Left colon (tissue), 2 donors: ENCODE measurements at regions not wholly inside any gene's neighbourhood (a gene's known extent, or its start where the extent isn't known, plus 50 kb on each side); places are given as distances from the start of the nearest gene placed in this dataset.

Experiments used
- ATAC-seq: fragments of 200-7000 bp; cut with Tn5 transposase; one replicate; pipeline ENCODE4 v1.9.1; 2020; ENCODE audit warnings: mild to moderate bottlenecking, moderate library complexity
- DNase-seq, 2 donors: peaks; one replicate each; pipeline ENCODE4 v3.0.0-alpha.2; 2020
- intact Hi-C, 2 donors: fragments of 100-400 bp; cut with DNase I in 1 of 2; cut with micrococcal nuclease in 1 of 2; formaldehyde crosslinking; loops; one replicate each; pipeline versions ENCODE4 v1.11.2 to v1.14.0; 2022; cut with DNase I, micrococcal nuclease
- donor health status: DM: no; HTN: no; CAD: no.
- donor health status: DM: yes; HTN: yes; CAD: no.

GRCh38 chr16:26724189-26724588 lies 342.5 kb upstream of the C16orf82 start:
- ATAC-seq (no peak), DNase-seq (no peak)
- intact Hi-C loops, result no loop called here

GRCh38 chr16:26727848-26728247 lies 338.9 kb upstream of the C16orf82 start:
- ATAC-seq (no peak), DNase-seq (no peak)
- intact Hi-C loops, result no loop called here

- DNase-seq, result no peak
- ATAC-seq, result no peak
- intact Hi-C loops, result no loop called here
These were observed 336.7 kb upstream of the C16orf82 start for GRCh38 chr16:26729951-26730541.

- ATAC-seq, result no peak
- intact Hi-C loops, result no loop called here
- DNase-seq, result no peak
These were observed 335.0 kb upstream of the C16orf82 start for GRCh38 chr16:26731729-26732128.

GRCh38 chr16:26733710-26734109 lies 333.0 kb upstream of the C16orf82 start:
- intact Hi-C loops, result no loop called here
- ATAC-seq, result no peak
- DNase-seq, result no peak

GRCh38 chr16:26735521-26735920 lies 331.2 kb upstream of the C16orf82 start:
- intact Hi-C loops, result no loop called here
- DNase-seq (no peak), ATAC-seq (no peak)

GRCh38 chr16:26736084-26736483 lies 330.6 kb upstream of the C16orf82 start:
- DNase-seq (no peak), ATAC-seq (no peak)
- intact Hi-C loops, result no loop called here

GRCh38 chr16:26740771-26741170 lies 326.0 kb upstream of the C16orf82 start:
- no peak for ATAC-seq
- intact Hi-C loops, result no loop called here
- DNase-seq, result no peak

GRCh38 chr16:26742040-26742439 lies 324.7 kb upstream of the C16orf82 start:
- intact Hi-C loops, result no loop called here

GRCh38 chr16:26744430-26744829 lies 322.3 kb upstream of the C16orf82 start:
- intact Hi-C loops, result no loop called here
- ATAC-seq (no peak), DNase-seq (no peak)

More at GRCh38 chr16:26742040-26742439, 324.7 kb upstream of the C16orf82 start:
- ATAC-seq (no peak), DNase-seq (no peak)

GRCh38 chr16:26747760-26748159 lies 319.0 kb upstream of the C16orf82 start:
- DNase-seq, result no peak
- ATAC-seq, result no peak
- intact Hi-C loops, result no loop called here

GRCh38 chr16:26749072-26749471 lies 317.7 kb upstream of the C16orf82 start:
- no peak for DNase-seq
- intact Hi-C loops, result no loop called here
- ATAC-seq, result no peak

- no peak for DNase-seq
- no peak for ATAC-seq
- intact Hi-C loops, result no loop called here
These were observed 314.6 kb upstream of the C16orf82 start for GRCh38 chr16:26752166-26752565.

- DNase-seq (no peak), ATAC-seq (no peak)
- intact Hi-C loops, result no loop called here
These were observed 310.1 kb upstream of the C16orf82 start for GRCh38 chr16:26756633-26757032.

- no peak for DNase-seq
- intact Hi-C loops, result no loop called here
- ATAC-seq, result no peak
These were observed 304.1 kb upstream of the C16orf82 start for GRCh38 chr16:26762594-26762993.

- DNase-seq, result no peak
- intact Hi-C loops, result no loop called here
- ATAC-seq, result no peak
These were observed 301.6 kb upstream of the C16orf82 start for GRCh38 chr16:26765087-26765486.

GRCh38 chr16:26768385-26769010 lies 298.2 kb upstream of the C16orf82 start:
- DNase-seq, result no peak
- intact Hi-C loops, result no loop called here
- no peak for ATAC-seq

GRCh38 chr16:26770547-26770946 lies 296.2 kb upstream of the C16orf82 start:
- intact Hi-C loops, result no loop called here
- no peak for ATAC-seq
- DNase-seq, result no peak

GRCh38 chr16:26772503-26772902 lies 294.2 kb upstream of the C16orf82 start:
- intact Hi-C loops, result no loop called here
- ATAC-seq (no peak), DNase-seq (no peak)

GRCh38 chr16:26777821-26778220 lies 288.9 kb upstream of the C16orf82 start:
- intact Hi-C loops, result no loop called here
- ATAC-seq (no peak), DNase-seq (no peak)

GRCh38 chr16:26787924-26788323 lies 278.8 kb upstream of the C16orf82 start:
- ATAC-seq (no peak), DNase-seq (no peak)
- intact Hi-C loops, result no loop called here
